Spleen (tissue), 11 donors: ENCODE measurements at regions not wholly inside any gene's neighbourhood (a gene's known extent, or its start where the extent isn't known, plus 50 kb on each side); places are given as distances from the start of the nearest gene placed in this dataset.
"Not testable (repeated sequence)": the region's sequence is repeated elsewhere in the genome, so short reads cannot be mapped to it uniquely, and the experiment has no call there.

Experiments used
- DNase-seq: peaks from one replicate; pipeline ENCODE4 v3.0.0-alpha.2; 2020
- H3K27ac ChIP-seq, 8 donors: fragments of 200-600 bp; sonication (generic) in 7 of 8; 1 replicate in 4 of 8; 2 replicates in 4 of 8; pipeline versions ENCODE4 v1.5.0 to v1.8.0; 2016 to 2021; ENCODE audit warnings: inconsistent platforms in 4 of 8, mild to moderate bottlenecking in 4 of 8, moderate library complexity in 1 of 8
- H3K27me3 ChIP-seq, 7 donors: fragments of 200-600 bp; sonication (generic) in 6 of 7; replicated peaks in 1 of 7; 1 replicate in 4 of 7; 2 replicates in 3 of 7; pipeline versions ENCODE4 v1.5.0 to v1.8.0; 2016 to 2021; ENCODE audit warnings: inconsistent platforms in 3 of 7, mild to moderate bottlenecking in 1 of 7
- H3K36me3 ChIP-seq, 6 donors: fragments of 200-600 bp; sonication (generic) in 5 of 6; 1 replicate in 4 of 6; 2 replicates in 2 of 6; pipeline versions ENCODE4 v1.5.0 to v1.8.0; 2016 to 2021; ENCODE audit warnings: inconsistent platforms in 2 of 6
- H3K4me1 ChIP-seq, 6 donors: fragments of 200-600 bp; sonication (generic) in 5 of 6; 1 replicate in 3 of 6; 2 replicates in 3 of 6; pipeline versions ENCODE4 v1.5.0 to v1.8.0; 2016 to 2021; ENCODE audit warnings: inconsistent platforms in 3 of 6
- H3K4me3 ChIP-seq, 8 donors: fragments of 200-600 bp; sonication (generic) in 7 of 8; 1 replicate in 4 of 8; 2 replicates in 4 of 8; pipeline versions ENCODE4 v1.5.0 to v1.8.0; 2016 to 2021; ENCODE audit warnings: inconsistent platforms in 4 of 8, mild to moderate bottlenecking in 4 of 8, moderate library complexity in 2 of 8
- H3K9me3 ChIP-seq, 8 donors: fragments of 200-600 bp; sonication (generic) in 7 of 8; 1 replicate in 4 of 8; 2 replicates in 4 of 8; pipeline versions ENCODE4 v1.5.0 to v1.8.0; 2016 to 2021; ENCODE audit warnings: inconsistent platforms in 4 of 8
- CTCF ChIP-seq, 11 experiments: fragments of 200-600 bp in 7 of 11; fragments of 450-650 bp in 4 of 11; sonication (generic) in 4 of 11; IDR thresholded peaks in 8 of 11; conservative IDR thresholded peaks in 3 of 11; 1 replicate in 7 of 11; 2 replicates in 4 of 11; pipeline versions ENCODE4 v1.4.0 to v1.8.0; 2016 to 2021; ENCODE audit warnings: antibody characterized with exemption in 11 of 11, inconsistent platforms in 4 of 11, mild to moderate bottlenecking in 1 of 11
- POLR2A ChIP-seq, 3 donors: fragments of 450-650 bp; IDR thresholded peaks; one replicate each; pipeline ENCODE4 v1.5.1; 2017; ENCODE audit warnings: antibody characterized with exemption in 3 of 3, mild to moderate bottlenecking in 1 of 3
- POLR2AphosphoS5 ChIP-seq, 3 donors: sonication (generic); formaldehyde crosslinking; IDR thresholded peaks; one replicate each; pipeline ENCODE4 v1.5.1; 2017; ENCODE audit warnings: antibody characterized with exemption in 3 of 3
- WGBS, 5 donors: extraction: QIAGEN DNeasy Blood & Tissue Kit in 3 of 5; methylation state at CpG; one replicate each; pipeline versions ENCODE4 v1.1.5 to v1.1.7; 2013 to 2018; 5-methylcytosine and 5-hydroxymethylcytosine counted together
- intact Hi-C: fragments of 100-400 bp; cut with DNase I; formaldehyde crosslinking; loops from one replicate; pipeline ENCODE4 v1.15.0; 2023; ENCODE audit warnings: low total_unique reads
- donor health status: healthy with polysubstance abuse.
- donor health status: DM: no; HTN: no; CAD: no; lungs with moderate emphysema.
- donor health status: DM: no; HTN: no; CAD: no.
- donor health status: Bipolar disorder and iron deficiency.
- donor health status: healthy.
- donor health status: DM: no; HTN: no; CAD: no.
- donor health status: DM: yes; HTN: yes; CAD: no.

DNA sequence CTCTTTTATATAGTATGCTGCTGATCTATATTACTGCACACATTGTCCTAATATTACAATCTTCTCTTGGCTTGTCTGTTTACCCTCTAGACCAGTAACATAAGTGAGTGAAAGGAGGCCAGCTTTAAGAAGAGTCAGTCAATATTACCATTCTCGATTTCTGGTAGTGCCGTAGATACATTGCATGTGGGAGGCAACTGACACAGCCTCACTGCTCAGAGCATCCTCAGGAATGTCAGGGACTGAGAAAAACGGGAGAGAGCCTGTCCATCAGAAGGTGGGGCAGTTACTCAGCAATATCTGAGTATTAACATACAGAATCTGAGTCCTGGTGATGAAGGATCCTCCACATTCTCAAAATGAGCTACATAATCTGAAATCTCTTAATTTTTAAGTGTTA is 259.9 kb downstream of the GJA1 start:
- no peak overlapping the region for H3K27ac ChIP-seq
- WGBS, 5 donors: 51 to 73% (median 65%) methylated on average over 3 of the region's 3 CpGs
- H3K9me3 ChIP-seq: peaks cover 0 to 3% (median 0%) of the 10 kb centered on the region in 8 donors
- intact Hi-C loops: no loop called here
- no peaks in the 10 kb centered on the region for H3K27me3 ChIP-seq
- H3K4me3 ChIP-seq: no peak overlapping the region
- TF ChIP-seq CTCF (IDR thresholded peaks at IDR 0.05 in 8 of 11, conservative IDR thresholded peaks at IDR 0.05 in 3 of 11) (no peak), POLR2AphosphoS5 (IDR thresholded peaks at IDR 0.05) (no peak), POLR2A (IDR thresholded peaks at IDR 0.05) (no peak)
- H3K4me1 ChIP-seq: no peaks in the 10 kb centered on the region
- no peak for DNase-seq
- H3K36me3 ChIP-seq: no peaks in the 10 kb centered on the region

DNA sequence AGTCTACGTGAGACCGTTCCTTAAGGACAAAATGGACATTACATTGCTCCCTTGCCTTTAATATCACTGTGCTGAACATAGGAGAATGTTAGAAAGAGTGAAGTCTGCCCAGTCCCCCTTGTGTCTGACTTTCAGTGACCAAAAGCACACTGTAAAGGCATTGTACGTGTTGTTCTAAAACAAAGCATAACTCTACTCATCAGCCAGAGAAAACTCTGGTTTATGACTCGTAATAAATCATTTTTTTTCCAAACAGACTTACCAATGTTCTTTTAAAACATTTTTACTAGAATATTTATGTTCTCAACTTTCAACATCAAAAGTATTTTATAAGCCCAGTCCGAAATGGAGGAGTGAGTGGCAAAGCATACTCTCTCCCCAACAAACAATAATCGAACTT is 262.5 kb downstream of the GJA1 start:
- Histone ChIP-seq H3K27ac (no peak overlapping the region), H3K9me3 (peaks cover 0 to 4% (median 0%) of the 10 kb centered on the region in 8 donors), H3K4me1 (no peaks in the 10 kb centered on the region), H3K36me3 (no peaks in the 10 kb centered on the region), H3K27me3 (no peaks in the 10 kb centered on the region), H3K4me3 (no peak overlapping the region)
- intact Hi-C loops: no loop called here
- 48 to 75% (median 50%) methylated on average over 6 of the region's 6 CpGs for WGBS, 5 donors
- TF ChIP-seq POLR2A (IDR thresholded peaks at IDR 0.05): no peak
- no peak for TF ChIP-seq CTCF (IDR thresholded peaks at IDR 0.05 in 8 of 11, conservative IDR thresholded peaks at IDR 0.05 in 3 of 11)
- TF ChIP-seq POLR2AphosphoS5 (IDR thresholded peaks at IDR 0.05): no peak
- DNase-seq: no peak

- no peak for DNase-seq
- H3K27ac ChIP-seq: no peak overlapping the region
- H3K4me1 ChIP-seq: no peaks in the 10 kb centered on the region
- no peaks in the 10 kb centered on the region for H3K36me3 ChIP-seq
- no peaks in the 10 kb centered on the region for H3K27me3 ChIP-seq
- peaks cover 0 to 9% (median 0%) of the 10 kb centered on the region in 8 donors for H3K9me3 ChIP-seq
- intact Hi-C loops: no loop called here
- H3K4me3 ChIP-seq: no peak overlapping the region
- TF ChIP-seq POLR2AphosphoS5 (IDR thresholded peaks at IDR 0.05): no peak
- no peak for TF ChIP-seq POLR2A (IDR thresholded peaks at IDR 0.05)
- no peak for TF ChIP-seq CTCF (IDR thresholded peaks at IDR 0.05 in 8 of 11, conservative IDR thresholded peaks at IDR 0.05 in 3 of 11)
These were observed 263.2 kb downstream of the GJA1 start for GRCh38 chr6:121698617-121699016.

- H3K4me1 ChIP-seq, H3K4me3 ChIP-seq, H3K27ac ChIP-seq, H3K27me3 ChIP-seq, H3K36me3 ChIP-seq, DNase-seq, intact Hi-C loops: not testable (repeated sequence)
- 69 to 89% (median 81%) methylated on average over 6 to 8 of the region's 8 CpGs for WGBS, 5 donors
- H3K9me3 ChIP-seq: peaks cover 0 to 13% (median 3%) of the 10 kb centered on the region in 8 donors
These were observed 267.7 kb downstream of the GJA1 start for GRCh38 chr6:121703129-121703528.

DNA sequence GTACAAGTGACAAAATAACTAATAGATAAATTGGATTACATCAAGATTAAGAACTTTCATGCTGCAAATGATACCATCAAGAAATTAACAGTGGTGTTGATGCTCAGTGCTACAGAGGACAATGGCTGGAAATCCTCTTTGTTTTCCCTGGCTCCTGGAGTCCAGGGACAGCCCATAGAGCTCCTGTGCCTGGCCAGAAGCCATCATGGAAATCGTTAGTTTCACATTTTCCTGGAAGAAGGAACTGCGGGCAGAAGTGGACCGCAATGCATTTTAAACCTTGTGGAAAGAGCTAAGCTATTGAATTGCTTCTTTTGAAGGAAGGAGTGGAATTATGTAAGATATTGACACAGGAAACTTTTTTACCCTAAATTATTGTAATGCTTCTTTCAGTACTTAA is 276.0 kb downstream of the GJA1 start:
- no peak for DNase-seq
- Histone ChIP-seq H3K27me3 (no peaks in the 10 kb centered on the region), H3K4me1 (no peaks in the 10 kb centered on the region), H3K4me3 (no peak overlapping the region), H3K27ac (no peak overlapping the region), H3K9me3 (peaks cover 0 to 10% (median 2%) of the 10 kb centered on the region in 8 donors), H3K36me3 (no peaks in the 10 kb centered on the region)
- 58 to 65% (median 62%) methylated on average over 3 of the region's 3 CpGs for WGBS, 5 donors
- intact Hi-C loops: no loop called here
- TF ChIP-seq CTCF (IDR thresholded peaks at IDR 0.05 in 8 of 11, conservative IDR thresholded peaks at IDR 0.05 in 3 of 11) (no peak), POLR2AphosphoS5 (IDR thresholded peaks at IDR 0.05) (no peak), POLR2A (IDR thresholded peaks at IDR 0.05) (no peak)
